ENCODE measurements at regions not wholly inside any gene's neighbourhood (a gene's known extent, or its start where the extent isn't known, plus 50 kb on each side); places are given as distances from the start of the nearest gene placed in this dataset.

- no peaks in the 10 kb centered on the region for H3K27me3 ChIP-seq (ENCODE audit: control insufficient read depth in 3 of 3, insufficient read depth in 3 of 3, low read depth in 1 of 3, low read length in 3 of 3)
- H2BK120ac ChIP-seq (ENCODE audit: low read depth, low read length): peak overlapping the region; percentile 90
- H3K4me3 ChIP-seq (ENCODE audit: low read length in 2 of 2): no peak overlapping the region
- no peak overlapping the region for H3K27ac ChIP-seq (replicated peaks; ENCODE audit: low read length)
- H3K79me1 ChIP-seq (ENCODE audit: low read depth, low read length): peaks cover 2% of the 10 kb centered on the region
- H3K9me3 ChIP-seq (replicated peaks in 1 of 2; ENCODE audit: control insufficient read depth in 2 of 2, insufficient read depth in 1 of 2, low read depth in 1 of 2, low read length in 2 of 2): no peaks in the 10 kb centered on the region
- peak overlapping the region; percentile 94 for H2AK5ac ChIP-seq (ENCODE audit: low read depth, low read length)
- H2BK5ac ChIP-seq (ENCODE audit: low read length): peak overlapping the region; percentile 0
- DNase-seq (ENCODE audit: low spot score): peak; percentile 30
- peak overlapping the region; percentile 100 for H2BK15ac ChIP-seq (ENCODE audit: low read length)
- H3K36me3 ChIP-seq (replicated peaks in 1 of 2; ENCODE audit: control insufficient read depth in 2 of 2, insufficient read depth in 2 of 2, low read length in 2 of 2): no peaks in the 10 kb centered on the region
- peak overlapping the region; percentile 98 for H3K4ac ChIP-seq (ENCODE audit: low read length)
- peak overlapping the region; percentile 97 for H3K18ac ChIP-seq (ENCODE audit: low read length)
- WGBS, 2 donors (ENCODE audit: extremely low coverage in 2 of 2, insufficient read length in 2 of 2, insufficient replicate concordance in 1 of 2): no CpG with 5 or more reads among the region's 31 CpGs
- H2BK12ac ChIP-seq (ENCODE audit: low read length): peak overlapping the region; percentile 100
- H2AFZ ChIP-seq (ENCODE audit: low read length): peak overlapping the region; percentile 45
- H3K23ac ChIP-seq (ENCODE audit: low read depth, low read length, poor library complexity): no peak overlapping the region
- H3K9ac ChIP-seq (ENCODE audit: low read depth, low read length, poor library complexity): peak overlapping the region; percentile 36
- peaks cover 6 to 10% of the 10 kb centered on the region in 2 donors for H3K4me1 ChIP-seq (ENCODE audit: control insufficient read depth in 2 of 2, insufficient read depth in 1 of 2, low read depth in 1 of 2, low read length in 2 of 2)
- no peak overlapping the region for H4K91ac ChIP-seq (ENCODE audit: low read depth, low read length, poor library complexity)
- H3K14ac ChIP-seq (ENCODE audit: low read length): peak overlapping the region; percentile 99
- no peak overlapping the region for H4K8ac ChIP-seq (ENCODE audit: low read depth, low read length)
- peak overlapping the region; percentile 0 for H3K4me2 ChIP-seq (ENCODE audit: insufficient read depth, low read length, poor library complexity, severe bottlenecking)
Measured at GRCh38 chr21:15289896-15290841, 225.4 kb upstream of the NRIP1 start.

- H2AFZ ChIP-seq (ENCODE audit: low read length): no peak overlapping the region
- no peak overlapping the region for H3K4ac ChIP-seq (ENCODE audit: low read length)
- WGBS, 2 donors (ENCODE audit: extremely low coverage in 2 of 2, insufficient read length in 2 of 2, insufficient replicate concordance in 1 of 2): no CpG with 5 or more reads among the region's 4 CpGs
- no peak overlapping the region for H3K23ac ChIP-seq (ENCODE audit: low read depth, low read length, poor library complexity)
- no peaks in the 10 kb centered on the region for H3K36me3 ChIP-seq (replicated peaks in 1 of 2; ENCODE audit: control insufficient read depth in 2 of 2, insufficient read depth in 2 of 2, low read length in 2 of 2)
- no peak overlapping the region for H2AK5ac ChIP-seq (ENCODE audit: low read depth, low read length)
- no peaks in the 10 kb centered on the region for H3K9me3 ChIP-seq (replicated peaks in 1 of 2; ENCODE audit: control insufficient read depth in 2 of 2, insufficient read depth in 1 of 2, low read depth in 1 of 2, low read length in 2 of 2)
- H3K9ac ChIP-seq (ENCODE audit: low read depth, low read length, poor library complexity): no peak overlapping the region
- no peak overlapping the region for H2BK120ac ChIP-seq (ENCODE audit: low read depth, low read length)
- DNase-seq (ENCODE audit: low spot score): no peak
- H3K4me3 ChIP-seq (ENCODE audit: low read length in 2 of 2): no peak overlapping the region
- no peak overlapping the region for H3K14ac ChIP-seq (ENCODE audit: low read length)
- peak overlapping the region; percentile 76 for H2BK12ac ChIP-seq (ENCODE audit: low read length)
- no peak overlapping the region for H2BK5ac ChIP-seq (ENCODE audit: low read length)
- peaks cover 6 to 10% of the 10 kb centered on the region in 2 donors for H3K4me1 ChIP-seq (ENCODE audit: control insufficient read depth in 2 of 2, insufficient read depth in 1 of 2, low read depth in 1 of 2, low read length in 2 of 2)
- H4K91ac ChIP-seq (ENCODE audit: low read depth, low read length, poor library complexity): no peak overlapping the region
- H3K27me3 ChIP-seq (ENCODE audit: control insufficient read depth in 3 of 3, insufficient read depth in 3 of 3, low read depth in 1 of 3, low read length in 3 of 3): no peaks in the 10 kb centered on the region
- no peak overlapping the region for H2BK15ac ChIP-seq (ENCODE audit: low read length)
- peaks cover 2% of the 10 kb centered on the region for H3K79me1 ChIP-seq (ENCODE audit: low read depth, low read length)
- H3K4me2 ChIP-seq (ENCODE audit: insufficient read depth, low read length, poor library complexity, severe bottlenecking): no peak overlapping the region
- peak overlapping the region; percentile 63 for H3K18ac ChIP-seq (ENCODE audit: low read length)
- H4K8ac ChIP-seq (ENCODE audit: low read depth, low read length): no peak overlapping the region
- H3K27ac ChIP-seq (replicated peaks; ENCODE audit: low read length): no peak overlapping the region
Measured at GRCh38 chr21:15291621-15292266, 226.9 kb upstream of the NRIP1 start.

GRCh38 chr21:15293240-15293639 is 228.4 kb upstream of the NRIP1 start:
- Histone ChIP-seq H3K4me1 (ENCODE audit: control insufficient read depth in 2 of 2, insufficient read depth in 1 of 2, low read depth in 1 of 2, low read length in 2 of 2) (peaks cover 6 to 10% of the 10 kb centered on the region in 2 donors), H2BK120ac (ENCODE audit: low read depth, low read length) (no peak overlapping the region), H2AK5ac (ENCODE audit: low read depth, low read length) (no peak overlapping the region), H3K27ac (replicated peaks; ENCODE audit: low read length) (peak overlapping the region; percentile 70), H3K27me3 (ENCODE audit: control insufficient read depth in 3 of 3, insufficient read depth in 3 of 3, low read depth in 1 of 3, low read length in 3 of 3) (no peaks in the 10 kb centered on the region), H3K4me2 (ENCODE audit: insufficient read depth, low read length, poor library complexity, severe bottlenecking) (no peak overlapping the region), H2AFZ (ENCODE audit: low read length) (peak overlapping the region; percentile 30), H3K4ac (ENCODE audit: low read length) (no peak overlapping the region), H2BK12ac (ENCODE audit: low read length) (no peak overlapping the region), H2BK5ac (ENCODE audit: low read length) (no peak overlapping the region), H3K9ac (ENCODE audit: low read depth, low read length, poor library complexity) (no peak overlapping the region), H4K91ac (ENCODE audit: low read depth, low read length, poor library complexity) (no peak overlapping the region), H3K79me1 (ENCODE audit: low read depth, low read length) (peaks cover 2% of the 10 kb centered on the region), H4K8ac (ENCODE audit: low read depth, low read length) (no peak overlapping the region), H3K9me3 (replicated peaks in 1 of 2; ENCODE audit: control insufficient read depth in 2 of 2, insufficient read depth in 1 of 2, low read depth in 1 of 2, low read length in 2 of 2) (no peaks in the 10 kb centered on the region), H3K23ac (ENCODE audit: low read depth, low read length, poor library complexity) (no peak overlapping the region), H3K18ac (ENCODE audit: low read length) (no peak overlapping the region), H3K36me3 (replicated peaks in 1 of 2; ENCODE audit: control insufficient read depth in 2 of 2, insufficient read depth in 2 of 2, low read length in 2 of 2) (no peaks in the 10 kb centered on the region), H3K4me3 (ENCODE audit: low read length in 2 of 2) (no peak overlapping the region), H3K14ac (ENCODE audit: low read length) (no peak overlapping the region), H2BK15ac (ENCODE audit: low read length) (no peak overlapping the region)
- peak; percentile 45 for DNase-seq (ENCODE audit: low spot score)

- Histone ChIP-seq H3K4ac (ENCODE audit: low read length) (no peak overlapping the region), H3K27ac (replicated peaks; ENCODE audit: low read length) (no peak overlapping the region), H4K8ac (ENCODE audit: low read depth, low read length) (no peak overlapping the region), H3K79me1 (ENCODE audit: low read depth, low read length) (no peaks in the 10 kb centered on the region), H3K14ac (ENCODE audit: low read length) (no peak overlapping the region), H3K9me3 (replicated peaks in 1 of 2; ENCODE audit: control insufficient read depth in 2 of 2, insufficient read depth in 1 of 2, low read depth in 1 of 2, low read length in 2 of 2) (peaks cover 1 to 16% of the 10 kb centered on the region in 2 donors), H3K9ac (ENCODE audit: low read depth, low read length, poor library complexity) (no peak overlapping the region), H2AK5ac (ENCODE audit: low read depth, low read length) (no peak overlapping the region), H2AFZ (ENCODE audit: low read length) (no peak overlapping the region), H4K91ac (ENCODE audit: low read depth, low read length, poor library complexity) (no peak overlapping the region), H3K27me3 (ENCODE audit: control insufficient read depth in 3 of 3, insufficient read depth in 3 of 3, low read depth in 1 of 3, low read length in 3 of 3) (no peaks in the 10 kb centered on the region), H3K4me3 (ENCODE audit: low read length in 2 of 2) (no peak overlapping the region), H2BK5ac (ENCODE audit: low read length) (no peak overlapping the region), H3K36me3 (replicated peaks in 1 of 2; ENCODE audit: control insufficient read depth in 2 of 2, insufficient read depth in 2 of 2, low read length in 2 of 2) (no peaks in the 10 kb centered on the region), H3K18ac (ENCODE audit: low read length) (peak overlapping the region; percentile 19), H3K23ac (ENCODE audit: low read depth, low read length, poor library complexity) (no peak overlapping the region), H2BK15ac (ENCODE audit: low read length) (no peak overlapping the region), H2BK120ac (ENCODE audit: low read depth, low read length) (no peak overlapping the region), H2BK12ac (ENCODE audit: low read length) (peak overlapping the region; percentile 31), H3K4me1 (ENCODE audit: control insufficient read depth in 2 of 2, insufficient read depth in 1 of 2, low read depth in 1 of 2, low read length in 2 of 2) (peaks cover 5 to 6% of the 10 kb centered on the region in 2 donors), H3K4me2 (ENCODE audit: insufficient read depth, low read length, poor library complexity, severe bottlenecking) (peak overlapping the region; percentile 3)
- no peak for DNase-seq (ENCODE audit: low spot score)
- no CpG with 5 or more reads among the region's 2 CpGs for WGBS, 2 donors (ENCODE audit: extremely low coverage in 2 of 2, insufficient read length in 2 of 2, insufficient replicate concordance in 1 of 2)
Measured at GRCh38 chr21:15295875-15296274, 231.1 kb upstream of the NRIP1 start.
